SU-DHL-6 (cell line): ENCODE measurements at regions not wholly inside any gene's neighbourhood (a gene's known extent, or its start where the extent isn't known, plus 50 kb on each side); places are given as distances from the start of the nearest gene placed in this dataset.

Source experiments
- H2AFZ ChIP-seq: fragments of 200-600 bp; sonication (generic); 2 replicates; pipeline ENCODE4 v1.6.1; 2014; ENCODE audit warnings: low read depth, mild to moderate bottlenecking, moderate library complexity, mixed read lengths, antibody characterized with exemption, low read length; ENCODE audit not compliant: severe bottlenecking
- H3F3A ChIP-seq: fragments of 200-600 bp; shearing (Covaris generic); 2 replicates; pipeline ENCODE4 v1.6.0; 2016; ENCODE audit warnings: antibody characterized with exemption, mild to moderate bottlenecking; ENCODE audit not compliant: insufficient read depth
- H3K27ac ChIP-seq: fragments of 200-600 bp; sonication (generic); 2 replicates; pipeline ENCODE4 v1.5.1; 2016; ENCODE audit warnings: low read depth, mild to moderate bottlenecking, low read length, moderate library complexity, mixed read lengths
- H3K27me3 ChIP-seq: fragments of 200-600 bp; sonication (generic), shearing (Covaris generic); 2 replicates; pipeline ENCODE4 v1.6.0; 2014; ENCODE audit warnings: mild to moderate bottlenecking, low read length
- H3K36me3 ChIP-seq: fragments of 200-600 bp; sonication (generic); 2 replicates; pipeline ENCODE4 v1.6.1; 2014; ENCODE audit warnings: mild to moderate bottlenecking, low read length, mixed read lengths
- H3K4me2 ChIP-seq: fragments of 300-600, 200-600 bp; shearing (Covaris generic), sonication (generic); 2 replicates; pipeline ENCODE4 v1.6.0; 2014; ENCODE audit warnings: low read length, low read depth, mild to moderate bottlenecking; ENCODE audit not compliant: poor library complexity, severe bottlenecking
- H3K4me3 ChIP-seq: fragments of 200-600 bp; sonication (generic); 2 replicates; pipeline ENCODE4 v1.5.1; 2014; ENCODE audit warnings: antibody characterized with exemption, low read length, mild to moderate bottlenecking, mixed read lengths; ENCODE audit not compliant: insufficient read depth, poor library complexity, severe bottlenecking
- H3K79me2 ChIP-seq: fragments of 200-600 bp; sonication (generic); 2 replicates; pipeline ENCODE4 v1.6.1; 2014; ENCODE audit warnings: mild to moderate bottlenecking, low read length, moderate library complexity; ENCODE audit not compliant: insufficient read depth
- H3K9ac ChIP-seq: fragments of 200-600 bp; sonication (generic); 2 replicates; pipeline ENCODE4 v1.7.0; 2014; ENCODE audit warnings: mild to moderate bottlenecking, low read length
- H3K9me2 ChIP-seq: fragments of 200-600 bp; sonication (generic); replicated peaks from 2 replicates; pipeline ENCODE4 v1.6.1; 2014; ENCODE audit warnings: low read length; ENCODE audit not compliant: insufficient read depth
- H3K9me3 ChIP-seq: fragments of 200-600 bp; sonication (generic); 2 replicates; pipeline ENCODE4 v1.6.1; 2014; ENCODE audit warnings: low read length, mixed read lengths; ENCODE audit not compliant: insufficient read depth
- H4K20me1 ChIP-seq: fragments of 200-600 bp; sonication (generic); 2 replicates; pipeline ENCODE4 v1.6.1; 2014; ENCODE audit warnings: low read depth, mild to moderate bottlenecking, antibody characterized with exemption, low read length, moderate library complexity, mixed read lengths
- EZH2phosphoT487 ChIP-seq: fragments of 200-600 bp; sonication (generic), shearing (Covaris generic); conservative IDR thresholded peaks from 2 replicates; pipeline ENCODE4 v1.6.1; 2018; ENCODE audit warnings: mild to moderate bottlenecking, antibody characterized with exemption, low read length, moderate library complexity, mixed read lengths
- TF ChIP-seq, protein P1 (sequence below): fragments of 200-600 bp; sonication (generic); IDR thresholded peaks from one replicate; pipeline ENCODE4 v1.5.1; 2017; ENCODE audit warnings: antibody characterized with exemption, mild to moderate bottlenecking, low read length, moderate library complexity; ENCODE audit not compliant: insufficient read depth, poor library complexity, severe bottlenecking

DNA sequence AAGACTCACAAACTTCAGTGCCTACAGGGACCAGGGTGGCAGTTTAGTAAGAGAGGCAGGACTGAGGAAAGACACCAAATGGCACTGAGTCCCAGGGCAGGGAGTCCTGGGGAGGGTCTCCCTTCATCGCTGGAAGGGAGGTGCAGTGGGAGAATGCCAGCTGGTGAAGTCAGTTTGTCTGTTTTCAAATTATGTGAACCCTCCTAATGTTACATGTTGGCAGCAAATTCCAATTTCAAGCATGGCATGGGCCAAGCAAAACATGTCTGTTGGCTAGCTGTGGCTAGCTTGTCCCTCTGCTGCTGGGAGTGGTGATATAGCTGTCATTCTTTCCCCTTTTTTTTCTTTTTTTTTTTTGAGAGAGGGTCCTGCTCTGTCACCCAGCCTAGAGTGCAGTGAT lies 55.9 kb upstream of the HAAO start:
- H3K27me3 ChIP-seq: peaks cover 2% of the 10 kb centered on the region; the same call in 1 of the 2 replicates
- TF ChIP-seq, protein P1, sequence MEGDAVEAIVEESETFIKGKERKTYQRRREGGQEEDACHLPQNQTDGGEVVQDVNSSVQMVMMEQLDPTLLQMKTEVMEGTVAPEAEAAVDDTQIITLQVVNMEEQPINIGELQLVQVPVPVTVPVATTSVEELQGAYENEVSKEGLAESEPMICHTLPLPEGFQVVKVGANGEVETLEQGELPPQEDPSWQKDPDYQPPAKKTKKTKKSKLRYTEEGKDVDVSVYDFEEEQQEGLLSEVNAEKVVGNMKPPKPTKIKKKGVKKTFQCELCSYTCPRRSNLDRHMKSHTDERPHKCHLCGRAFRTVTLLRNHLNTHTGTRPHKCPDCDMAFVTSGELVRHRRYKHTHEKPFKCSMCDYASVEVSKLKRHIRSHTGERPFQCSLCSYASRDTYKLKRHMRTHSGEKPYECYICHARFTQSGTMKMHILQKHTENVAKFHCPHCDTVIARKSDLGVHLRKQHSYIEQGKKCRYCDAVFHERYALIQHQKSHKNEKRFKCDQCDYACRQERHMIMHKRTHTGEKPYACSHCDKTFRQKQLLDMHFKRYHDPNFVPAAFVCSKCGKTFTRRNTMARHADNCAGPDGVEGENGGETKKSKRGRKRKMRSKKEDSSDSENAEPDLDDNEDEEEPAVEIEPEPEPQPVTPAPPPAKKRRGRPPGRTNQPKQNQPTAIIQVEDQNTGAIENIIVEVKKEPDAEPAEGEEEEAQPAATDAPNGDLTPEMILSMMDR: no peak
- H3K9me2 ChIP-seq: no peaks in the 10 kb centered on the region
- H3K27ac ChIP-seq: no peak overlapping the region
- H3K79me2 ChIP-seq: no peaks in the 10 kb centered on the region
- no peaks in the 10 kb centered on the region for H3K9me3 ChIP-seq
- H3K4me3 ChIP-seq: no peak overlapping the region
- no peaks in the 10 kb centered on the region for H4K20me1 ChIP-seq
- no peaks in the 10 kb centered on the region for H3K36me3 ChIP-seq
- no peak overlapping the region for H2AFZ ChIP-seq
- no peaks in the 10 kb centered on the region for H3F3A ChIP-seq
- H3K4me2 ChIP-seq: no peak overlapping the region
- no peak overlapping the region for H3K9ac ChIP-seq

DNA sequence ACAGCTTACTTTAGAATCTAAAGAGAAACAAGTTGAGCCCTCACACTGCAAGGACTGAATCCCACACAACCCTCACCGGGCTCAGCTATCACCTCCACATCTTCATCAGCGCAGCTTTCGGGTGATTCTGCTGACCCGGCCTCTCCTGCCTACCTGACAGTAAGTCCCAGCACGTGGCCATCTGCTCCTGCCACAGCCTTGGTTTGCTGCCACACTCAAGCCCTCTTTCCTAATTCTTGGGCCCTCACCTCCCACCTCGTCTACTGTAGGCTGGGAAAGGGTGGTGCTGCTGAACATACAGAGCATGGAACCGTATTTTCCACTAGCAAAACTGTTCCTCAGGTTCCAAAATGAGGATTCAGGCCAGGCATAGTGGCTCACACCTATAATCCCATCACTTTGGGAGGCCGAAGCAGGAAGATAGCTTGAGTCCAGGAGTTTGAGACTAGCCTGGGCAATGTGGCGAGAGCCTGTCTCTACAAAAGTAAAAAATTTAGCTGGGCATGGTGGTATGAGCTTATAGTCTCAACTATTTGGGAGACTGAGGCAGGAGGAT lies 55.3 kb upstream of the HAAO start:
- Histone ChIP-seq H3K27me3 (peaks cover 4% of the 10 kb centered on the region; the same call in 1 of the 2 replicates), H3K4me2 (no peak overlapping the region), H3K36me3 (no peaks in the 10 kb centered on the region), H2AFZ (no peak overlapping the region), H3K9me3 (no peaks in the 10 kb centered on the region), H4K20me1 (no peaks in the 10 kb centered on the region), H3K79me2 (no peaks in the 10 kb centered on the region), H3K9me2 (no peaks in the 10 kb centered on the region), H3K4me3 (no peak overlapping the region), H3K9ac (no peak overlapping the region), H3F3A (no peaks in the 10 kb centered on the region), H3K27ac (no peak overlapping the region)
- no peak for TF ChIP-seq EZH2phosphoT487
- TF ChIP-seq, protein P1: no peak

DNA sequence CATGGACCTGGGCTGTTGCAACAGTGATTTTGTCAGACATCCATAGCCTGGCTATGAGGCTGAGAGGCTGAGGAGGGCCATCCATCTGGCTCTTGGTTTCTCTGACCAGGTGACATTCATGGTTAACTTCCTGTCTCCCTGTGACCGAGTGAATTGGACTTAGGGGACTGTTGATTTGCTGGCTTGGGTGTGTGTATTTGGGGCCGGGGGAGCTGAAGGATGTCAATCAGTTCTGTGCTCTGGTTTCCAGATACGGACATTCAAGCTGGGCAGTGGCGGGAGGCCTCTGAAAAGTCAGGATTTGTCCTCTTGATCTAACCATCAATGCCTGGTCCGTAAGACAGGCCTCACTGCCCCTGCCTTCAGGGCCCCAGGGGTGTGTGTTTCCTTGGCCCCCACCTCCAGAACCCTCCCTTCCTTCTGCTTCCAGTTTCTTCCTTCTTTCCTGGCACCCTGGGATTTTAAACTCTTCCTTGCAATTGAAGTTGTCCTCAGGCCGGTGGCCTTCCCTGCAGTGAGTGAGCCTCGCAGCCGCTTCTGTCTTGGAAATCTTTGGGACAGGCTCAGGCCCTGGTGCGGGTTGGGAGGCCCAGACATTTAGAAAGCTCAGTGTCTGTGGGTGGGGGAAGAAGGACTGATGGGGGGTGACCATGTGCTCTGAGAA lies 54.7 kb upstream of the HAAO start:
- no peak overlapping the region for H3K4me3 ChIP-seq
- H3K27me3 ChIP-seq: peaks cover 4% of the 10 kb centered on the region; the same call in 1 of the 2 replicates
- no peak overlapping the region for H3K9ac ChIP-seq
- TF ChIP-seq EZH2phosphoT487: no peak
- TF ChIP-seq, protein P1: no peak
- no peaks in the 10 kb centered on the region for H3F3A ChIP-seq
- H4K20me1 ChIP-seq: no peaks in the 10 kb centered on the region
- no peaks in the 10 kb centered on the region for H3K79me2 ChIP-seq
- H3K4me2 ChIP-seq: no peak overlapping the region
- H3K9me3 ChIP-seq: no peaks in the 10 kb centered on the region
- no peak overlapping the region for H3K27ac ChIP-seq
- H3K36me3 ChIP-seq: no peaks in the 10 kb centered on the region
- no peak overlapping the region for H2AFZ ChIP-seq
- no peaks in the 10 kb centered on the region for H3K9me2 ChIP-seq
